Fibroblast of pulmonary artery (primary cell): ENCODE measurements at regions not wholly inside any gene's neighbourhood (a gene's known extent, or its start where the extent isn't known, plus 50 kb on each side); places are given as distances from the start of the nearest gene placed in this dataset.

Experiments used
- DNase-seq: peaks from one replicate; pipeline ENCODE4 v3.0.0-alpha.2; 2010; ENCODE audit warnings: low read depth
- H3K4me3 ChIP-seq: replicated peaks from 2 replicates; pipeline ENCODE4 v1.5.1; 2011; ENCODE audit warnings: low read depth, mild to moderate bottlenecking, control low read depth, low read length, moderate library complexity
- CTCF ChIP-seq: IDR thresholded peaks from 2 replicates; pipeline ENCODE4 v1.5.1; 2011; ENCODE audit warnings: mild to moderate bottlenecking, control low read depth, low read length, inconsistent platforms; ENCODE audit errors: missing control alignments

- no peak for DNase-seq
- H3K4me3 ChIP-seq, result no peak overlapping the region
- no peak for TF ChIP-seq CTCF
Measured at GRCh38 chr7:109127145-109127544, 557.5 kb downstream of the DNAJB9 start.

GRCh38 chr7:109131141-109131540, 561.5 kb downstream of the DNAJB9 start:
- peak; percentile 1 for DNase-seq
- H3K4me3 ChIP-seq, result no peak overlapping the region
- no peak for TF ChIP-seq CTCF

GRCh38 chr7:109136893-109137292, 567.2 kb downstream of the DNAJB9 start:
- no peak overlapping the region for H3K4me3 ChIP-seq
- DNase-seq, result no peak
- no peak for TF ChIP-seq CTCF

- DNase-seq, result no peak
- no peak for TF ChIP-seq CTCF
- H3K4me3 ChIP-seq, result no peak overlapping the region
Measured at GRCh38 chr7:109154748-109155147, 585.1 kb downstream of the DNAJB9 start.

GRCh38 chr7:109158246-109158645, 588.6 kb downstream of the DNAJB9 start:
- DNase-seq, result no peak
- TF ChIP-seq CTCF, result no peak
- H3K4me3 ChIP-seq, result no peak overlapping the region

- TF ChIP-seq CTCF, result no peak
- DNase-seq, result no peak
- no peak overlapping the region for H3K4me3 ChIP-seq
Measured at GRCh38 chr7:109176661-109177060, 607.0 kb downstream of the DNAJB9 start.

GRCh38 chr7:109178342-109178741, 608.7 kb downstream of the DNAJB9 start:
- no peak for TF ChIP-seq CTCF
- H3K4me3 ChIP-seq, result no peak overlapping the region
- DNase-seq, result no peak
